H1 (cell line): ENCODE measurements at regions not wholly inside any gene's neighbourhood (a gene's known extent, or its start where the extent isn't known, plus 50 kb on each side); places are given as distances from the start of the nearest gene placed in this dataset.

ENCODE experiments used
- CTCF ChIA-PET: fragments of 300-600 bp; sonication (Branson Sonifier 250); formaldehyde crosslinking; loops from one replicate; lab custom pipeline; 2021; ENCODE audit not compliant: partially characterized antibody; lab: Charles Lee
- POLR2A ChIA-PET: fragments of 300-600 bp; sonication (Branson Sonifier 250); formaldehyde crosslinking; loops from one replicate; lab custom pipeline; 2021; ENCODE audit warnings: inconsistent platforms; ENCODE audit not compliant: partially characterized antibody; lab: Charles Lee
- DNase-seq, 2 experiments: peaks; one replicate each; pipeline versions ENCODE4 v3.0.0 to v3.0.0-alpha.2; 2010 to 2022; ENCODE audit warnings: low spot score in 2 of 2, low read depth in 1 of 2, mixed read lengths in 1 of 2
- FAIRE-seq: peaks from 2 replicates; lab custom pipeline; 2011; peaks lifted over from hg19 to GRCh38; lab: Jason Lieb, UNC
- H2AFZ ChIP-seq: 2 replicates; pipeline ENCODE4 v1.8.1; 2012; ENCODE audit warnings: low read length, inconsistent platforms
- H2AK5ac ChIP-seq: 2 replicates; pipeline ENCODE4 v1.6.1; 2013; ENCODE audit warnings: low read depth, low read length
- H2BK120ac ChIP-seq: replicated peaks from 2 replicates; pipeline ENCODE3; 2013; ENCODE audit warnings: low read depth, low read length, inconsistent platforms
- H2BK12ac ChIP-seq: 2 replicates; pipeline ENCODE4 v1.6.1; 2013; ENCODE audit warnings: low read depth, low read length
- H2BK15ac ChIP-seq: 2 replicates; pipeline ENCODE4 v1.6.1; 2013; ENCODE audit warnings: low read length
- H2BK20ac ChIP-seq: 2 replicates; pipeline ENCODE4 v1.6.1; 2013; ENCODE audit warnings: low read length
- H2BK5ac ChIP-seq: 2 replicates; pipeline ENCODE4 v1.6.1; 2013; ENCODE audit warnings: low read depth, low read length
- H3K14ac ChIP-seq: 2 replicates; pipeline ENCODE4 v1.6.1; 2013; ENCODE audit warnings: inconsistent platforms; ENCODE audit not compliant: insufficient read length
- H3K18ac ChIP-seq: 2 replicates; pipeline ENCODE4 v1.6.1; 2013; ENCODE audit warnings: low read length; ENCODE audit errors: extremely low read depth
- H3K23ac ChIP-seq: 2 replicates; pipeline ENCODE4 v1.6.1; 2013; ENCODE audit warnings: inconsistent platforms; ENCODE audit not compliant: insufficient read length
- H3K23me2 ChIP-seq: 2 replicates; pipeline ENCODE4 v1.6.1; 2013; ENCODE audit warnings: low read depth, low read length
- H3K27ac ChIP-seq: 2 replicates; pipeline ENCODE4 v1.6.1; 2011; ENCODE audit warnings: low read depth, low read length, inconsistent platforms
- H3K27me3 ChIP-seq, 4 experiments: replicated peaks in 1 of 4; 1 replicate in 1 of 4; 2 replicates in 3 of 4; pipeline versions ENCODE4 v1.6.1 to v1.8.1; 2011 to 2013; ENCODE audit warnings: low read length in 3 of 4, mild to moderate bottlenecking in 3 of 4, inconsistent platforms in 2 of 4, mixed read lengths in 2 of 4, moderate library complexity in 1 of 4; ENCODE audit not compliant: control insufficient read depth in 3 of 4, insufficient read depth in 3 of 4; ENCODE audit errors: extremely low read depth in 1 of 4
- H3K36me3 ChIP-seq, 4 experiments: 2 replicates each; pipeline versions ENCODE4 v1.6.1 to v1.8.1; 2011 to 2013; ENCODE audit warnings: mild to moderate bottlenecking in 4 of 4, low read length in 3 of 4, moderate library complexity in 2 of 4, control low read depth in 1 of 4, inconsistent platforms in 1 of 4; ENCODE audit not compliant: insufficient read depth in 4 of 4, control insufficient read depth in 2 of 4
- H3K4ac ChIP-seq: replicated peaks from 2 replicates; pipeline ENCODE3; 2013; ENCODE audit warnings: low read length, low read depth, mixed read lengths, inconsistent platforms; ENCODE audit not compliant: insufficient read length
- H3K4me1 ChIP-seq, 4 experiments: replicated peaks in 1 of 4; 1 replicate in 1 of 4; 2 replicates in 3 of 4; pipeline versions ENCODE4 v1.6.1 to v1.8.1; 2011 to 2013; ENCODE audit warnings: low read length in 3 of 4, inconsistent platforms in 2 of 4, mixed read lengths in 1 of 4; ENCODE audit not compliant: insufficient read depth in 4 of 4, control insufficient read depth in 3 of 4
- H3K4me2 ChIP-seq, 2 experiments: 2 replicates each; pipeline versions ENCODE4 v1.6.1 to v1.8.1; 2011 to 2013; ENCODE audit warnings: low read depth in 2 of 2, low read length in 2 of 2, control low read depth in 1 of 2, inconsistent platforms in 1 of 2, mild to moderate bottlenecking in 1 of 2; ENCODE audit not compliant: insufficient read depth in 1 of 2
- H3K4me3 ChIP-seq, 4 experiments: fragments of 200-600, 300-600 bp in 1 of 4; sonication (generic), shearing (Covaris generic), sonication (Bioruptor Twin) in 1 of 4; 2 replicates each; pipeline versions ENCODE4 v1.5.1 to v1.8.1; 2011 to 2016; ENCODE audit warnings: low read length in 4 of 4, low read depth in 3 of 4, control low read depth in 2 of 4, inconsistent platforms in 2 of 4, mild to moderate bottlenecking in 2 of 4, mixed read lengths in 1 of 4, moderate library complexity in 1 of 4; ENCODE audit not compliant: insufficient read depth in 2 of 4; ENCODE audit errors: extremely low read depth in 1 of 4
- H3K56ac ChIP-seq: replicated peaks from 2 replicates; pipeline ENCODE3; 2013; ENCODE audit warnings: low read depth, mild to moderate bottlenecking, mixed read lengths, low read length, inconsistent platforms; ENCODE audit not compliant: insufficient read length
- H3K79me1 ChIP-seq: 2 replicates; pipeline ENCODE4 v1.6.1; 2013; ENCODE audit warnings: low read depth, low read length, control low read depth
- H3K79me2 ChIP-seq, 2 experiments: 2 replicates each; pipeline versions ENCODE4 v1.6.1 to v1.8.1; 2012 to 2013; ENCODE audit warnings: low read length in 2 of 2, mild to moderate bottlenecking in 2 of 2, inconsistent platforms in 1 of 2; ENCODE audit not compliant: insufficient read depth in 2 of 2, control insufficient read depth in 1 of 2
- H3K9ac ChIP-seq, 4 experiments: replicated peaks in 1 of 4; 1 replicate in 1 of 4; 2 replicates in 3 of 4; pipeline versions ENCODE4 v1.6.1 to v1.8.1; 2011 to 2013; ENCODE audit warnings: low read depth in 3 of 4, low read length in 3 of 4, control low read depth in 2 of 4, mild to moderate bottlenecking in 2 of 4, moderate library complexity in 2 of 4, inconsistent platforms in 1 of 4; ENCODE audit errors: extremely low read depth in 1 of 4
- H3K9me3 ChIP-seq, 2 experiments: 2 replicates each; pipeline versions ENCODE4 v1.6.1 to v1.8.1; 2012 to 2013; ENCODE audit warnings: mild to moderate bottlenecking in 2 of 2, moderate library complexity in 2 of 2, control low read depth in 1 of 2, inconsistent platforms in 1 of 2, low read depth in 1 of 2, low read length in 1 of 2, mixed read lengths in 1 of 2; ENCODE audit not compliant: insufficient read depth in 2 of 2
- H4K20me1 ChIP-seq, 2 experiments: replicated peaks in 1 of 2; 2 replicates each; pipeline versions ENCODE3 to v1.8.1; 2011 to 2013; ENCODE audit warnings: inconsistent platforms in 2 of 2, low read length in 2 of 2, mild to moderate bottlenecking in 1 of 2; ENCODE audit not compliant: insufficient read depth in 2 of 2, control insufficient read depth in 1 of 2
- H4K5ac ChIP-seq: 2 replicates; pipeline ENCODE4 v1.6.1; 2013; ENCODE audit warnings: low read length, low read depth, mixed read lengths, inconsistent platforms; ENCODE audit not compliant: insufficient read length
- H4K8ac ChIP-seq: 2 replicates; pipeline ENCODE4 v1.8.0; 2013; ENCODE audit warnings: mild to moderate bottlenecking, moderate library complexity, low read length, inconsistent platforms; ENCODE audit not compliant: insufficient read depth; ENCODE audit errors: extremely low read depth
- H4K91ac ChIP-seq: replicated peaks from 2 replicates; pipeline ENCODE3; 2013; ENCODE audit warnings: low read length, mixed read lengths, inconsistent platforms; ENCODE audit not compliant: insufficient read length
- CBX5 ChIP-seq: fragments of 300-800, 300-1000 bp; sonication (generic); IDR thresholded peaks from 2 replicates; pipeline ENCODE4 v1.7.1; 2016; ENCODE audit warnings: antibody characterized with exemption, low read length, low read depth
- POU5F1 ChIP-seq: IDR thresholded peaks from 2 replicates; pipeline ENCODE4 v1.6.1; 2011; ENCODE audit warnings: low read depth, mild to moderate bottlenecking, low read length, moderate library complexity
- SIRT6 ChIP-seq: IDR thresholded peaks from one replicate; pipeline ENCODE4 v1.7.1; 2012; ENCODE audit warnings: low read length, inconsistent platforms
- WGBS, 2 experiments: shearing (Covaris generic) in 1 of 2; methylation state at CpG; one replicate each; pipeline versions ENCODE4 v1.1.6 to v1.1.7; 2013 to 2015; ENCODE audit warnings: low lambda C conversion rate in 2 of 2, mixed read lengths in 2 of 2, inconsistent platforms in 1 of 2, low coverage in 1 of 2, missing lambda C conversion rate in 1 of 2; ENCODE audit not compliant: insufficient replicate concordance in 2 of 2, insufficient coverage in 1 of 2, insufficient read length in 1 of 2; ENCODE audit errors: extremely low coverage in 1 of 2, missing lambda C conversion rate in 1 of 2; 5-methylcytosine and 5-hydroxymethylcytosine counted together

DNA sequence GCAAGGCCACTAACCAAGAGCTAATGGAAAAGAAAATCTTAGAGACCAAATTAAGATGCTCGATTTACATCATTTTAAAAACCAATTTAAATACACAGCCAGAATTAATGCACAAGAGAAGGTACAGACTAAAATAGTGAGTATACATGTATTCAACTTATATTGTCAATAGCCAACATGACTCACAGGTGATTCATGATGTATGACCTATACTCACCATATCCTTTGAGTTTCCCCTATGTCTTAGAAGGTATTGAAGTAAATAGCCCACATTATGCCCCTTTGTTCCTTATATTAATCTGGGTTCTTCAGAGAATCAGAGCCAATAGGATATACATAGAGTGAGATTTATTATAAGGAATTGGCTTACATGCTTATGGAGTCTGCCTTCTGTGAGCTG, 97.5 kb upstream of the ANO3 start:
- TF ChIP-seq SIRT6 (no peak), POU5F1 (no peak), CBX5 (no peak)
- TF ChIP-seq, all 59 proteins: peak for 0
- H2AK5ac ChIP-seq: no peak overlapping the region
- no peak overlapping the region for H3K4me2 ChIP-seq
- no peak overlapping the region for H3K4me3 ChIP-seq
- no peak overlapping the region for H3K18ac ChIP-seq
- H3K9ac ChIP-seq: no peak overlapping the region
- POLR2A ChIA-PET: no interaction called here
- FAIRE-seq: no peak
- no peak overlapping the region for H2BK5ac ChIP-seq
- no peak overlapping the region for H2BK120ac ChIP-seq
- no peak overlapping the region for H4K91ac ChIP-seq
- no peak for DNase-seq
- H3K23me2 ChIP-seq: no peaks in the 10 kb centered on the region
- H3K79me1 ChIP-seq: no peaks in the 10 kb centered on the region
- H3K23ac ChIP-seq: no peak overlapping the region
- no peak overlapping the region for H4K5ac ChIP-seq
- H4K8ac ChIP-seq: no peak overlapping the region
- no peaks in the 10 kb centered on the region for H3K79me2 ChIP-seq
- no peaks in the 10 kb centered on the region for H3K27me3 ChIP-seq
- no peaks in the 10 kb centered on the region for H3K4me1 ChIP-seq
- H2BK12ac ChIP-seq: no peak overlapping the region
- no peaks in the 10 kb centered on the region for H3K9me3 ChIP-seq
- no peak overlapping the region for H3K4ac ChIP-seq
- no peak overlapping the region for H2AFZ ChIP-seq
- H3K14ac ChIP-seq: no peak overlapping the region
- no peak overlapping the region for H2BK20ac ChIP-seq
- no peaks in the 10 kb centered on the region for H3K36me3 ChIP-seq
- no peak overlapping the region for H3K27ac ChIP-seq
- 86% methylated on average over 1 of the region's 1 CpG; no CpG with 5 or more reads in 1 of the 2 experiments for WGBS, 2 experiments
- H4K20me1 ChIP-seq: no peaks in the 10 kb centered on the region
- H3K56ac ChIP-seq: no peak overlapping the region
- no peak overlapping the region for H2BK15ac ChIP-seq
- CTCF ChIA-PET: no interaction called here
